Adipocyte (in vitro differentiated cells): ENCODE measurements at regions not wholly inside any gene's neighbourhood (a gene's known extent, or its start where the extent isn't known, plus 50 kb on each side); places are given as distances from the start of the nearest gene placed in this dataset.

Experiments used
- DNase-seq: peaks from one replicate; pipeline ENCODE4 v3.0.0-alpha.2; 2015; ENCODE audit warnings: low read depth
- H3K27me3 ChIP-seq: replicated peaks from 2 replicates; pipeline ENCODE4 v1.7.0; 2013; ENCODE audit warnings: mild to moderate bottlenecking, low read length, moderate library complexity; ENCODE audit not compliant: control insufficient read depth, insufficient read depth
- H3K36me3 ChIP-seq: 2 replicates; pipeline ENCODE4 v1.7.0; 2013; ENCODE audit warnings: low read length, mild to moderate bottlenecking, moderate library complexity; ENCODE audit not compliant: control insufficient read depth, insufficient read depth, severe bottlenecking
- H3K4me1 ChIP-seq: 2 replicates; pipeline ENCODE4 v1.7.0; 2013; ENCODE audit warnings: mild to moderate bottlenecking, low read length, moderate library complexity; ENCODE audit not compliant: control insufficient read depth, insufficient read depth
- H3K4me3 ChIP-seq: 2 replicates; pipeline ENCODE4 v1.7.0; 2013; ENCODE audit warnings: mild to moderate bottlenecking, low read length, moderate library complexity
- H3K9ac ChIP-seq: 2 replicates; pipeline ENCODE4 v1.7.0; 2013; ENCODE audit warnings: mild to moderate bottlenecking, low read length, moderate library complexity
- H3K9me3 ChIP-seq: 2 replicates; pipeline ENCODE4 v1.7.0; 2013; ENCODE audit warnings: mild to moderate bottlenecking, low read length, moderate library complexity; ENCODE audit not compliant: control insufficient read depth

GRCh38 chr13:97875218-97875617 is 78.3 kb upstream of the IPO5 start:
- Histone ChIP-seq H3K9ac (no peak overlapping the region), H3K27me3 (no peaks in the 10 kb centered on the region), H3K9me3 (no peaks in the 10 kb centered on the region), H3K36me3 (no peaks in the 10 kb centered on the region), H3K4me3 (no peak overlapping the region), H3K4me1 (peaks cover 21% of the 10 kb centered on the region)
- DNase-seq, result no peak

GRCh38 chr13:97875911-97876310 is 77.6 kb upstream of the IPO5 start:
- Histone ChIP-seq H3K9ac (no peak overlapping the region), H3K27me3 (no peaks in the 10 kb centered on the region), H3K4me1 (peaks cover 28% of the 10 kb centered on the region), H3K9me3 (no peaks in the 10 kb centered on the region), H3K36me3 (no peaks in the 10 kb centered on the region), H3K4me3 (no peak overlapping the region)
- no peak for DNase-seq

GRCh38 chr13:97878431-97879375 is 74.8 kb upstream of the IPO5 start:
- peak; percentile 51 for DNase-seq

GRCh38 chr13:97879646-97880310 is 73.7 kb upstream of the IPO5 start:
- peaks cover 47% of the 10 kb centered on the region for H3K4me1 ChIP-seq
- peak overlapping the region; percentile 79 for H3K9ac ChIP-seq
- peak overlapping the region; percentile 58 for H3K4me3 ChIP-seq
- H3K9me3 ChIP-seq, result no peaks in the 10 kb centered on the region
- peak; percentile 92 for DNase-seq
- no peaks in the 10 kb centered on the region for H3K27me3 ChIP-seq
- no peaks in the 10 kb centered on the region for H3K36me3 ChIP-seq

More at GRCh38 chr13:97878431-97879375, 74.8 kb upstream of the IPO5 start:
- no peaks in the 10 kb centered on the region for H3K36me3 ChIP-seq
- peak overlapping the region; percentile 79 for H3K9ac ChIP-seq
- no peaks in the 10 kb centered on the region for H3K27me3 ChIP-seq
- no peaks in the 10 kb centered on the region for H3K9me3 ChIP-seq
- peaks cover 41% of the 10 kb centered on the region for H3K4me1 ChIP-seq
- H3K4me3 ChIP-seq, result peak overlapping the region; percentile 8

- peak overlapping the region; percentile 79 for H3K9ac ChIP-seq
- no peak for DNase-seq
- no peaks in the 10 kb centered on the region for H3K27me3 ChIP-seq
- no peaks in the 10 kb centered on the region for H3K36me3 ChIP-seq
- H3K4me1 ChIP-seq, result peaks cover 47% of the 10 kb centered on the region
- H3K4me3 ChIP-seq, result peak overlapping the region; percentile 58
- H3K9me3 ChIP-seq, result no peaks in the 10 kb centered on the region
Measured at GRCh38 chr13:97880311-97880675, 73.2 kb upstream of the IPO5 start.

- Histone ChIP-seq H3K9me3 (no peaks in the 10 kb centered on the region), H3K36me3 (no peaks in the 10 kb centered on the region), H3K9ac (no peak overlapping the region), H3K27me3 (no peaks in the 10 kb centered on the region), H3K4me1 (peaks cover 47% of the 10 kb centered on the region), H3K4me3 (no peak overlapping the region)
- DNase-seq, result no peak
Measured at GRCh38 chr13:97881556-97881955, 71.9 kb upstream of the IPO5 start.

GRCh38 chr13:97883396-97883795 is 70.1 kb upstream of the IPO5 start:
- H3K4me1 ChIP-seq, result peaks cover 44% of the 10 kb centered on the region
- no peak overlapping the region for H3K9ac ChIP-seq
- no peaks in the 10 kb centered on the region for H3K9me3 ChIP-seq
- H3K4me3 ChIP-seq, result no peak overlapping the region
- DNase-seq, result peak; percentile 43
- H3K27me3 ChIP-seq, result no peaks in the 10 kb centered on the region
- no peaks in the 10 kb centered on the region for H3K36me3 ChIP-seq

- H3K4me3 ChIP-seq, result no peak overlapping the region
- H3K27me3 ChIP-seq, result no peaks in the 10 kb centered on the region
- peaks cover 33% of the 10 kb centered on the region for H3K4me1 ChIP-seq
- no peaks in the 10 kb centered on the region for H3K9me3 ChIP-seq
- no peak for DNase-seq
- no peak overlapping the region for H3K9ac ChIP-seq
- H3K36me3 ChIP-seq, result no peaks in the 10 kb centered on the region
Measured at GRCh38 chr13:97884707-97885468, 68.6 kb upstream of the IPO5 start.

GRCh38 chr13:97885641-97886040 is 67.8 kb upstream of the IPO5 start:
- DNase-seq, result no peak

GRCh38 chr13:97889803-97890202 is 63.7 kb upstream of the IPO5 start:
- no peaks in the 10 kb centered on the region for H3K9me3 ChIP-seq
- peaks cover 28% of the 10 kb centered on the region for H3K4me1 ChIP-seq
- H3K27me3 ChIP-seq, result no peaks in the 10 kb centered on the region
- no peak overlapping the region for H3K9ac ChIP-seq
- H3K36me3 ChIP-seq, result no peaks in the 10 kb centered on the region
- no peak overlapping the region for H3K4me3 ChIP-seq
- peak; percentile 70 for DNase-seq

More at GRCh38 chr13:97885641-97886040, 67.8 kb upstream of the IPO5 start:
- H3K4me3 ChIP-seq, result no peak overlapping the region
- H3K36me3 ChIP-seq, result no peaks in the 10 kb centered on the region
- peaks cover 32% of the 10 kb centered on the region for H3K4me1 ChIP-seq
- H3K27me3 ChIP-seq, result no peaks in the 10 kb centered on the region
- H3K9ac ChIP-seq, result no peak overlapping the region
- no peaks in the 10 kb centered on the region for H3K9me3 ChIP-seq

- H3K4me3 ChIP-seq, result no peak overlapping the region
- no peak overlapping the region for H3K9ac ChIP-seq
- H3K4me1 ChIP-seq, result peaks cover 29% of the 10 kb centered on the region
- DNase-seq, result no peak
- no peaks in the 10 kb centered on the region for H3K27me3 ChIP-seq
- no peaks in the 10 kb centered on the region for H3K36me3 ChIP-seq
- no peaks in the 10 kb centered on the region for H3K9me3 ChIP-seq
Measured at GRCh38 chr13:97890573-97890972, 62.9 kb upstream of the IPO5 start.
